ENCODE measurements at regions not wholly inside any gene's neighbourhood (a gene's known extent, or its start where the extent isn't known, plus 50 kb on each side); places are given as distances from the start of the nearest gene placed in this dataset.

DNA sequence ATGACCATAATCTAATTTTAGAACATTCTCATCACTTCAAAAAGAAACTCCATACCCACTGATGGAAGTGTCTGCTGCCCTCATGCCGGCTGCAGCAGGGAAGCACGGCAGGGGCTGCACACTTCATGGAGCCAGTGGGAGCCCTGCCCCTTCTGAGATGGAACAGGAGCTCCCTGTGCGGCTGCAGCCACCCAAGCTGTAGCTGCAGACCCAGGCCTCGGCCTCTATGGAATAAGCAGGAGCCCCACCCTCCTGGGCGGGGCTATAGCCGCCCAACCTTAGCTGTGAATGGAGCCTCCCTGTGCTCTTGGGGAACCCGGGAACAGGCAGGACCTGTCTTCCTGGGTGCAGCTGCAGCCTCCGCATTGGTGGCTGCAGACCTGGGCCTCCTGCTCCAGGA is 128.5 kb downstream of the NUDT12 start:
- CTCF ChIA-PET = no interaction called here
- no peaks in the 10 kb centered on the region for H3K27me3 Mint-ChIP-seq (ENCODE audit: insufficient read depth, unreplicated experiment)

DNA sequence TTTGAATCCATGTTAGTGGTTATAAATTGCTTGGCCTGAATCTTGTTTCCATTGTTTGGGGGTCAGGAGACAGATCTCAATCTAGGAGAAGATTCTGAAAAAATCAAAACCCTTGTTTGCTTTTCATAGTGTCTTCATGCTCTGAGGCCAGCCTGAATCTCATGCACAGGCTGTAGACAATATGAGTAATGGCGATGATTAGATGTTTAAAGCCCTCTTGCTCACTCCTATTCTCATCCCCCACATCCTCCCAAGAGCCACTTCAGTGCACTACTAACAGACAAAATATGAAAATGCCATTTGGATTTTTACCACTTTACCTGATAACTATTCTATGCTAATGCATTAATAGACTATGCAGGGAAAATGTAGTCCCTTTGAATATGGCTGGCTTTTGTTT is 129.4 kb downstream of the NUDT12 start:
- TF ChIP-seq, protein P1, sequence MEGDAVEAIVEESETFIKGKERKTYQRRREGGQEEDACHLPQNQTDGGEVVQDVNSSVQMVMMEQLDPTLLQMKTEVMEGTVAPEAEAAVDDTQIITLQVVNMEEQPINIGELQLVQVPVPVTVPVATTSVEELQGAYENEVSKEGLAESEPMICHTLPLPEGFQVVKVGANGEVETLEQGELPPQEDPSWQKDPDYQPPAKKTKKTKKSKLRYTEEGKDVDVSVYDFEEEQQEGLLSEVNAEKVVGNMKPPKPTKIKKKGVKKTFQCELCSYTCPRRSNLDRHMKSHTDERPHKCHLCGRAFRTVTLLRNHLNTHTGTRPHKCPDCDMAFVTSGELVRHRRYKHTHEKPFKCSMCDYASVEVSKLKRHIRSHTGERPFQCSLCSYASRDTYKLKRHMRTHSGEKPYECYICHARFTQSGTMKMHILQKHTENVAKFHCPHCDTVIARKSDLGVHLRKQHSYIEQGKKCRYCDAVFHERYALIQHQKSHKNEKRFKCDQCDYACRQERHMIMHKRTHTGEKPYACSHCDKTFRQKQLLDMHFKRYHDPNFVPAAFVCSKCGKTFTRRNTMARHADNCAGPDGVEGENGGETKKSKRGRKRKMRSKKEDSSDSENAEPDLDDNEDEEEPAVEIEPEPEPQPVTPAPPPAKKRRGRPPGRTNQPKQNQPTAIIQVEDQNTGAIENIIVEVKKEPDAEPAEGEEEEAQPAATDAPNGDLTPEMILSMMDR (IDR thresholded peaks at IDR 0.05; ENCODE audit: unreplicated experiment) = no peak
- Mint-ChIP-seq H3K27ac (ENCODE audit: low read depth, unreplicated experiment) (no peak overlapping the region), H3K36me3 (ENCODE audit: insufficient read depth, unreplicated experiment) (no peaks in the 10 kb centered on the region), H3K9me3 (ENCODE audit: unreplicated experiment) (no peaks in the 10 kb centered on the region), H3K4me1 (ENCODE audit: insufficient read depth, unreplicated experiment) (no peaks in the 10 kb centered on the region), H3K27me3 (ENCODE audit: insufficient read depth, unreplicated experiment) (no peaks in the 10 kb centered on the region), H3K4me3 (ENCODE audit: unreplicated experiment) (no peak overlapping the region)
- no peak for DNase-seq (ENCODE audit: unreplicated experiment)
- ChIA-PET POLR2A (interaction anchor here (0.6 kb wide), 1 partner anchor 10 kb away, joined by 3 read pairs; no protein-coding TSS in a partner anchor), CTCF (no interaction called here)
- intact Hi-C loops (cut with micrococcal nuclease) = no loop called here
- no TSS peak for BruUV-seq (replicated peaks)

More for the DNA sequence above, 128.5 kb downstream of the NUDT12 start:
- intact Hi-C loops (cut with micrococcal nuclease) = no loop called here
- Mint-ChIP-seq H3K27ac (ENCODE audit: low read depth, unreplicated experiment) (no peak overlapping the region), H3K9me3 (ENCODE audit: unreplicated experiment) (no peaks in the 10 kb centered on the region), H3K4me3 (ENCODE audit: unreplicated experiment) (no peak overlapping the region), H3K36me3 (ENCODE audit: insufficient read depth, unreplicated experiment) (no peaks in the 10 kb centered on the region), H3K4me1 (ENCODE audit: insufficient read depth, unreplicated experiment) (no peaks in the 10 kb centered on the region)
- no TSS peak for BruUV-seq (replicated peaks)
- no peak for DNase-seq (ENCODE audit: unreplicated experiment)
- TF ChIP-seq, protein P1 (IDR thresholded peaks at IDR 0.05; ENCODE audit: unreplicated experiment) = no peak
- POLR2A ChIA-PET = interaction anchor here (1.0 kb wide), 1 partner anchor 9 kb away, joined by 4 read pairs; no protein-coding TSS in a partner anchor

DNA sequence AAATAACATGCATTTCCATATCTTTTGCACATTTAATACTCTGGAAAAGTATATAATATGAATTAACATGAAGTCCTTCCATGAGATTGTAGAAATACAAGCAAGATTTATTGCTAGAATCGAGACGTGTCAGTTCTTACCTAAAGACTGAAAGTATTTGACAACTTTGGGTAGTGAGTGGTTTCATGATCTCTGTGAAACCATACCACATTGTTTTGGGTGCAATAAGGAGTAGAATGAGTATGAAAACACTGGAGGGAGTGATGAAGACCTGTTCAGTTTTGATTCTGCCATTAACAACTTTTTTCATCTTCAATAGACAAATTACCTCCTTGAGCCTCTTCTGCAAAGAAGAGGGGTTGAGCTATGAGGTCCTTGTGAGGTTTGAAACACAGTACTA is 133.7 kb downstream of the NUDT12 start:
- H3K27ac Mint-ChIP-seq (ENCODE audit: low read depth, unreplicated experiment) = no peak overlapping the region
- no peaks in the 10 kb centered on the region for H3K27me3 Mint-ChIP-seq (ENCODE audit: insufficient read depth, unreplicated experiment)
- H3K4me1 Mint-ChIP-seq (ENCODE audit: insufficient read depth, unreplicated experiment) = no peaks in the 10 kb centered on the region
- TF ChIP-seq, protein P1 (IDR thresholded peaks at IDR 0.05; ENCODE audit: unreplicated experiment) = no peak
- no peaks in the 10 kb centered on the region for H3K9me3 Mint-ChIP-seq (ENCODE audit: unreplicated experiment)
- no peak for DNase-seq (ENCODE audit: unreplicated experiment)
- H3K4me3 Mint-ChIP-seq (ENCODE audit: unreplicated experiment) = no peak overlapping the region
- BruUV-seq (replicated peaks) = no TSS peak
- intact Hi-C loops (cut with micrococcal nuclease) = no loop called here
- ChIA-PET CTCF (interaction anchor here (2.4 kb wide), 1 partner anchor 12 kb away, joined by 9 read pairs; no protein-coding TSS in a partner anchor), POLR2A (interaction anchor here (0.6 kb wide), 1 partner anchor 230 kb away, joined by 3 read pairs; no protein-coding TSS in a partner anchor)
- H3K36me3 Mint-ChIP-seq (ENCODE audit: insufficient read depth, unreplicated experiment) = no peaks in the 10 kb centered on the region

DNA sequence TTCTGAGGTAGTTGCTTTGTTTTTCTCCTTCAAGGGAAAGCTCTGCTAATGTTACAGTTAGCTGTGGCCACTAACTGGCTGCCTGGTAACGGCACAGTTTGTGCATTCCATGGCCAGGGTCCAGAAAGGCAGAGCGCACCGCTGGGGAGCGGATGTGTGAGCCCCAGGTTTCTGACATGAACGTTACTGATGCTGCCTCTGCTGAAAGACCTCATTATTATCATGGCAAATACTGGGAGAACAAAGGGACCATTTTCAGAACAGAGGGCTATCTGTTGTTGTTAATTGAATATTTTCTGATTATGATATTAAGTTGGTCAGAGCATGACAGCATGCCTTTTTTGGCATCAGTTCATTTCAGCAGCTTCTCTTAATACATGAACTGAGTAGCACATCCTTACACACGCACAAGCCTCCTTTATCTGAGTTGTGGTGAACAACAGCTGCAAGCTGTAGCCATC is 134.1 kb downstream of the NUDT12 start:
- H3K27ac Mint-ChIP-seq (ENCODE audit: low read depth, unreplicated experiment) = no peak overlapping the region
- no peaks in the 10 kb centered on the region for H3K9me3 Mint-ChIP-seq (ENCODE audit: unreplicated experiment)
- peak; percentile 21 for DNase-seq (ENCODE audit: unreplicated experiment)
- ChIA-PET CTCF (interaction anchor here (2.4 kb wide), 1 partner anchor 13 kb away, joined by 9 read pairs; no protein-coding TSS in a partner anchor), POLR2A (interaction anchor here (0.6 kb wide), 1 partner anchor 231 kb away, joined by 3 read pairs; no protein-coding TSS in a partner anchor)
- no peaks in the 10 kb centered on the region for H3K27me3 Mint-ChIP-seq (ENCODE audit: insufficient read depth, unreplicated experiment)
- H3K36me3 Mint-ChIP-seq (ENCODE audit: insufficient read depth, unreplicated experiment) = no peaks in the 10 kb centered on the region
- H3K4me1 Mint-ChIP-seq (ENCODE audit: insufficient read depth, unreplicated experiment) = no peaks in the 10 kb centered on the region
- no peak overlapping the region for H3K4me3 Mint-ChIP-seq (ENCODE audit: unreplicated experiment)
- intact Hi-C loops (cut with micrococcal nuclease) = no loop called here
- TF ChIP-seq, protein P1 (IDR thresholded peaks at IDR 0.05; ENCODE audit: unreplicated experiment) = no peak
- BruUV-seq (replicated peaks) = no TSS peak
